HG03175 (cell line): ENCODE measurements at regions not wholly inside any gene's neighbourhood (a gene's known extent, or its start where the extent isn't known, plus 50 kb on each side); places are given as distances from the start of the nearest gene placed in this dataset.

Experiments used
- ATAC-seq: cut with Tn5 transposase; IDR thresholded peaks from one replicate; pipeline ENCODE4 v1.9.1; 2021; ENCODE audit warnings: mild to moderate bottlenecking, moderate library complexity; ENCODE audit not compliant: unreplicated experiment

GRCh38 chr19:29395111-29395733, 130.6 kb upstream of the VSTM2B start:
- ATAC-seq = no peak

- ATAC-seq = no peak
Observed at GRCh38 chr19:29395734-29396414, 129.9 kb upstream of the VSTM2B start.

- no peak for ATAC-seq
Observed at GRCh38 chr19:29396925-29397324, 128.9 kb upstream of the VSTM2B start.

- ATAC-seq = no peak
Observed at GRCh38 chr19:29397748-29398147, 128.0 kb upstream of the VSTM2B start.

GRCh38 chr19:29399804-29400203, 126.0 kb upstream of the VSTM2B start:
- no peak for ATAC-seq

- ATAC-seq = no peak
Observed at GRCh38 chr19:29400917-29401711, 124.7 kb upstream of the VSTM2B start.

- ATAC-seq = no peak
Observed at GRCh38 chr19:29401712-29402421, 123.9 kb upstream of the VSTM2B start.

GRCh38 chr19:29402563-29402962, 123.2 kb upstream of the VSTM2B start:
- ATAC-seq = no peak

- no peak for ATAC-seq
Observed at GRCh38 chr19:29404015-29404414, 121.8 kb upstream of the VSTM2B start.

GRCh38 chr19:29404951-29405727, 120.7 kb upstream of the VSTM2B start:
- no peak for ATAC-seq

GRCh38 chr19:29405728-29405995, 120.1 kb upstream of the VSTM2B start:
- ATAC-seq = no peak

GRCh38 chr19:29409076-29409862, 116.5 kb upstream of the VSTM2B start:
- ATAC-seq = no peak

- no peak for ATAC-seq
Observed at GRCh38 chr19:29410601-29411000, 115.2 kb upstream of the VSTM2B start.

GRCh38 chr19:29411113-29411581, 114.6 kb upstream of the VSTM2B start:
- no peak for ATAC-seq

GRCh38 chr19:29413435-29413834, 112.4 kb upstream of the VSTM2B start:
- ATAC-seq = no peak

GRCh38 chr19:29415507-29415906, 110.3 kb upstream of the VSTM2B start:
- no peak for ATAC-seq

- ATAC-seq = no peak
Observed at GRCh38 chr19:29417048-29417447, 108.7 kb upstream of the VSTM2B start.

- ATAC-seq = no peak
Observed at GRCh38 chr19:29418201-29418600, 107.6 kb upstream of the VSTM2B start.

GRCh38 chr19:29420065-29420464, 105.7 kb upstream of the VSTM2B start:
- no peak for ATAC-seq
